Uterus (tissue), 3 donors: ENCODE measurements at regions not wholly inside any gene's neighbourhood (a gene's known extent, or its start where the extent isn't known, plus 50 kb on each side); places are given as distances from the start of the nearest gene placed in this dataset.

Experiments used
- DNase-seq, 2 donors: peaks; one replicate each; pipeline ENCODE4 v3.0.0-alpha.2; 2019 to 2020
- H3K27ac ChIP-seq, 2 donors: fragments of 200-600 bp; sonication (generic); 1 replicate in 1 of 2; 2 replicates in 1 of 2; pipeline ENCODE4 v1.5.1; 2016 to 2018
- H3K27me3 ChIP-seq, 2 donors: fragments of 200-600 bp; sonication (generic); one replicate each; pipeline ENCODE4 v1.5.1; 2018 to 2019; ENCODE audit warnings: control low read depth in 1 of 2
- H3K36me3 ChIP-seq, 2 donors: fragments of 200-600 bp; sonication (generic); one replicate each; pipeline ENCODE4 v1.5.1; 2019; ENCODE audit warnings: control low read depth in 1 of 2
- H3K4me1 ChIP-seq, 2 donors: fragments of 200-600 bp; sonication (generic); one replicate each; pipeline ENCODE4 v1.5.1; 2018 to 2019; ENCODE audit warnings: control low read depth in 1 of 2
- H3K4me3 ChIP-seq, 2 donors: fragments of 200-600 bp; sonication (generic); 1 replicate in 1 of 2; 2 replicates in 1 of 2; pipeline ENCODE4 v1.5.1; 2018 to 2019; ENCODE audit warnings: mild to moderate bottlenecking in 1 of 2
- H3K9me3 ChIP-seq, 2 donors: fragments of 200-600 bp; sonication (generic); one replicate each; pipeline ENCODE4 v1.5.1; 2019; ENCODE audit warnings: control low read depth in 1 of 2
- POLR2A ChIP-seq, 2 donors: fragments of 450-650 bp; IDR thresholded peaks; one replicate each; pipeline ENCODE4 v1.6.1; 2016; ENCODE audit warnings: antibody characterized with exemption in 2 of 2, mild to moderate bottlenecking in 1 of 2, moderate library complexity in 1 of 2
- intact Hi-C: fragments of 100-400 bp; cut with DNase I; formaldehyde crosslinking; loops from one replicate; pipeline ENCODE4 v1.15.1; 2023; ENCODE audit warnings: low total_unique reads
- TF ChIP-seq, protein P1 (sequence below), 4 experiments: fragments of 200-600 bp in 2 of 4; fragments of 450-650 bp in 2 of 4; sonication (generic) in 2 of 4; IDR thresholded peaks; one replicate each; pipeline ENCODE4 v1.5.1; 2016 to 2019; ENCODE audit warnings: antibody characterized with exemption in 4 of 4, mild to moderate bottlenecking in 2 of 4, moderate library complexity in 1 of 4
- donor health status: DM: yes; HTN: yes; CAD: no.

DNA sequence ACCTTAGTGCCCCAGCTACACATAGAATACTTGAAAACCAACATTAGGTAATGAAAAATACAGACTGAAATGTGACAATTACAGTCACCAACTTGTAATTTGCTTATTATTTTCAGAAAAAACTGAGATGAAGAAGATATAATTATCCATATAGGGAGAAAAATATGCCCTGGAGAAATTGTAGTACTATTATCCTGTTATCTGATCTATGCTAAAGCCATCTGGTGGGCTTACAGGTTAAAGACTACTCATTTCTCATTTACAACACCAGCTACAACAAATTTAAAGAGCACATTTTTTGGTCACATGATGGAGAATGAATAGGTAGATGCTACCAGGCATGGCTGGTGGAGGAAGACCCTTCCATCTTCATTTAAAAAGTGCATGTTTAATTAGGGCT is 79.6 kb upstream of the NYAP2 start:
- Histone ChIP-seq H3K27me3 (no peaks in the 10 kb centered on the region), H3K9me3 (no peaks in the 10 kb centered on the region), H3K27ac (no peak overlapping the region), H3K4me1 (no peaks in the 10 kb centered on the region), H3K36me3 (no peaks in the 10 kb centered on the region), H3K4me3 (no peak overlapping the region)
- no peak for DNase-seq
- TF ChIP-seq, protein P1, sequence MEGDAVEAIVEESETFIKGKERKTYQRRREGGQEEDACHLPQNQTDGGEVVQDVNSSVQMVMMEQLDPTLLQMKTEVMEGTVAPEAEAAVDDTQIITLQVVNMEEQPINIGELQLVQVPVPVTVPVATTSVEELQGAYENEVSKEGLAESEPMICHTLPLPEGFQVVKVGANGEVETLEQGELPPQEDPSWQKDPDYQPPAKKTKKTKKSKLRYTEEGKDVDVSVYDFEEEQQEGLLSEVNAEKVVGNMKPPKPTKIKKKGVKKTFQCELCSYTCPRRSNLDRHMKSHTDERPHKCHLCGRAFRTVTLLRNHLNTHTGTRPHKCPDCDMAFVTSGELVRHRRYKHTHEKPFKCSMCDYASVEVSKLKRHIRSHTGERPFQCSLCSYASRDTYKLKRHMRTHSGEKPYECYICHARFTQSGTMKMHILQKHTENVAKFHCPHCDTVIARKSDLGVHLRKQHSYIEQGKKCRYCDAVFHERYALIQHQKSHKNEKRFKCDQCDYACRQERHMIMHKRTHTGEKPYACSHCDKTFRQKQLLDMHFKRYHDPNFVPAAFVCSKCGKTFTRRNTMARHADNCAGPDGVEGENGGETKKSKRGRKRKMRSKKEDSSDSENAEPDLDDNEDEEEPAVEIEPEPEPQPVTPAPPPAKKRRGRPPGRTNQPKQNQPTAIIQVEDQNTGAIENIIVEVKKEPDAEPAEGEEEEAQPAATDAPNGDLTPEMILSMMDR (IDR thresholded peaks at IDR 0.05): no peak
- no peak for TF ChIP-seq POLR2A (IDR thresholded peaks at IDR 0.05)
- intact Hi-C loops: no loop called here

DNA sequence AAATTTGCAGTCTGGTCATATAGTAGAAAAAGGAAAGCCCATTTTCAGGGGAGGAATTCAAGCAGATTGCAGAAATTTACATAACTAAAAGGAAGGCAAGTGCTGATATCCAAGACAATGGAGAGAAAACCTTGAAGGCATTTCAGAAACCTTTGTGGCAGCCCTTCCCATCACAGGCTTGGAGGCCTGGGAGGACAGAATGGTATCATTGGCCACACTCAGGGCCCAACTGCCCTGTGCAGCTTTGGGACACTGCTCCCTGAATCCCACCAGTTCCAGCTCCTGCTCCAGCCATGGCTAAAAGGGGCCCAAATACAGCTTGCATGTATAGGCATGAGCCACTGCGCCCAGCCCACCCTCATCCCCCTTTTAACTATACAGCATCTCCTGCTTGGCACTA is 81.1 kb upstream of the NYAP2 start:
- no peak overlapping the region for H3K27ac ChIP-seq
- no peaks in the 10 kb centered on the region for H3K9me3 ChIP-seq
- H3K4me3 ChIP-seq: no peak overlapping the region
- intact Hi-C loops: no loop called here
- TF ChIP-seq, protein P1 (IDR thresholded peaks at IDR 0.05): no peak
- no peak for TF ChIP-seq POLR2A (IDR thresholded peaks at IDR 0.05)
- DNase-seq: no peak
- no peaks in the 10 kb centered on the region for H3K36me3 ChIP-seq
- no peaks in the 10 kb centered on the region for H3K4me1 ChIP-seq
- H3K27me3 ChIP-seq: no peaks in the 10 kb centered on the region

DNA sequence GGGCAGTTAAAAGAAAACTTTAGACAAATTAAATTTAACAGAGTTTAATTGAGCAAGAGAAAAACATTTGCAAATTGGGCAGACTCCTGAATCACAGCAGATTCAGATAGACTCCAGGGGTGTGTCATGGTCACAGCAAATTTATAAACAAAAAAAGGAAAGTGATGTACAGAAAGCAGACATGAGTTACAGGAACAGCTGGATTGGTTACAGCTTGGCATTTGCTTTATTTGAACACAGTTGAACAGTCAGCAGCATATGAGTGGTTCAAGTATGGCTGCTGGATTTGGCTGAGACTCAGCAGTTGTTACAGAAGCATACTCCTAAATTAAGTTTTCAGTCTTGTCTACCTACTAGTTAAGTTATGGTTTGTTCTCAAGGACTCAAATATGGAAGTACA is 82.3 kb upstream of the NYAP2 start:
- DNase-seq: no peak
- intact Hi-C loops: no loop called here
- Histone ChIP-seq H3K27ac (no peak overlapping the region), H3K27me3 (no peaks in the 10 kb centered on the region), H3K4me3 (no peak overlapping the region), H3K4me1 (no peaks in the 10 kb centered on the region), H3K9me3 (no peaks in the 10 kb centered on the region), H3K36me3 (no peaks in the 10 kb centered on the region)
- TF ChIP-seq, protein P1 (IDR thresholded peaks at IDR 0.05): no peak
- no peak for TF ChIP-seq POLR2A (IDR thresholded peaks at IDR 0.05)

DNA sequence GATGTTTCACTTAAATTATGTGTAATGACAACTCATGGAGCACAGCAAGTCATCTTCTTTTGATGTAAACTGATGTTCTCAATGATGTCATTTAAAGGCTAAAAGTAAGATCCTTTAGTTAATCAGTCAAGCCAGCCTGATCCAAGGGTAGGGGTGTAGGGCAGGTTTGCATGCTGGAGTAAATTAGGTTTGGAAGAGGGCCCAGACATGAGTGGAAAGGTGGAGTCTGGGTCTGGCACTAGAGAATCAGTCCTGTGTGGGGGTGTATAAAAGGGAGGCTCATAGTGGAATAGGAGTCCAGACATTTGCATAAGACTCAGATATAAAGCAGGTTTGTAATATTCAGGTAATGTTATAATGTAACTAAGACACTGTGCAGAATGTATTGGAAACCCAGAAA is 88.8 kb upstream of the NYAP2 start:
- DNase-seq: no peak
- H3K4me1 ChIP-seq: no peaks in the 10 kb centered on the region
- H3K4me3 ChIP-seq: no peak overlapping the region
- no peaks in the 10 kb centered on the region for H3K27me3 ChIP-seq
- intact Hi-C loops: no loop called here
- TF ChIP-seq, protein P1 (IDR thresholded peaks at IDR 0.05): no peak
- no peak for TF ChIP-seq POLR2A (IDR thresholded peaks at IDR 0.05)
- no peaks in the 10 kb centered on the region for H3K9me3 ChIP-seq
- no peaks in the 10 kb centered on the region for H3K36me3 ChIP-seq
- H3K27ac ChIP-seq: no peak overlapping the region

DNA sequence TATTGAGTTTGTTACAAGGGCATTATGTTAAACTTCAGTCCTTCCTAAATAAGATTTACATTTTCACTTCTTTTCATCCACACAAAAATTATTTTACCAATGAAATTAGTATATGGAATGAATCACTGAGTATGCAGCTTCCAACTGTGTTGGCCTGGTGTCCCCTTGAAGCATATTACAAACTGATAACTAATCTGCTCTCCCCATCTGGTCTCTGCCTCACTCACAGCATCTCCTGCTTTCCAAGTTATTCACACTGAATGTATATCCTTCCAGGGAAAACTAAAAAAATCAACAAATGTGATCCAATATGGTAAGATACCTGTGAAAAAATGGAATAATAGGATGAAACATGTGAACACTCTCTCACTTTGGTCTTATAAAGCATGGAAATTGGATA is 90.0 kb upstream of the NYAP2 start:
- H3K36me3 ChIP-seq: no peaks in the 10 kb centered on the region
- H3K27me3 ChIP-seq: no peaks in the 10 kb centered on the region
- TF ChIP-seq POLR2A (IDR thresholded peaks at IDR 0.05): no peak
- TF ChIP-seq, protein P1 (IDR thresholded peaks at IDR 0.05): no peak
- no peak for DNase-seq
- intact Hi-C loops: no loop called here
- H3K27ac ChIP-seq: no peak overlapping the region
- H3K4me1 ChIP-seq: no peaks in the 10 kb centered on the region
- no peaks in the 10 kb centered on the region for H3K9me3 ChIP-seq
- no peak overlapping the region for H3K4me3 ChIP-seq
